Uterus (tissue), 3 donors: ENCODE measurements at regions not wholly inside any gene's neighbourhood (a gene's known extent, or its start where the extent isn't known, plus 50 kb on each side); places are given as distances from the start of the nearest gene placed in this dataset.

Experiments used
- DNase-seq, 2 donors: peaks; one replicate each; pipeline ENCODE4 v3.0.0-alpha.2; 2019 to 2020
- H3K27ac ChIP-seq, 2 donors: fragments of 200-600 bp; sonication (generic); 1 replicate in 1 of 2; 2 replicates in 1 of 2; pipeline ENCODE4 v1.5.1; 2016 to 2018
- H3K27me3 ChIP-seq, 2 donors: fragments of 200-600 bp; sonication (generic); one replicate each; pipeline ENCODE4 v1.5.1; 2018 to 2019; ENCODE audit warnings: control low read depth in 1 of 2
- H3K36me3 ChIP-seq, 2 donors: fragments of 200-600 bp; sonication (generic); one replicate each; pipeline ENCODE4 v1.5.1; 2019; ENCODE audit warnings: control low read depth in 1 of 2
- H3K4me1 ChIP-seq, 2 donors: fragments of 200-600 bp; sonication (generic); one replicate each; pipeline ENCODE4 v1.5.1; 2018 to 2019; ENCODE audit warnings: control low read depth in 1 of 2
- H3K4me3 ChIP-seq, 2 donors: fragments of 200-600 bp; sonication (generic); 1 replicate in 1 of 2; 2 replicates in 1 of 2; pipeline ENCODE4 v1.5.1; 2018 to 2019; ENCODE audit warnings: mild to moderate bottlenecking in 1 of 2
- H3K9me3 ChIP-seq, 2 donors: fragments of 200-600 bp; sonication (generic); one replicate each; pipeline ENCODE4 v1.5.1; 2019; ENCODE audit warnings: control low read depth in 1 of 2
- POLR2A ChIP-seq, 2 donors: fragments of 450-650 bp; IDR thresholded peaks; one replicate each; pipeline ENCODE4 v1.6.1; 2016; ENCODE audit warnings: antibody characterized with exemption in 2 of 2, mild to moderate bottlenecking in 1 of 2, moderate library complexity in 1 of 2
- intact Hi-C: fragments of 100-400 bp; cut with DNase I; formaldehyde crosslinking; loops from one replicate; pipeline ENCODE4 v1.15.1; 2023; ENCODE audit warnings: low total_unique reads
- TF ChIP-seq, protein P1 (sequence below), 4 experiments: fragments of 200-600 bp in 2 of 4; fragments of 450-650 bp in 2 of 4; sonication (generic) in 2 of 4; IDR thresholded peaks; one replicate each; pipeline ENCODE4 v1.5.1; 2016 to 2019; ENCODE audit warnings: antibody characterized with exemption in 4 of 4, mild to moderate bottlenecking in 2 of 4, moderate library complexity in 1 of 4
- donor health status: DM: yes; HTN: yes; CAD: no.

DNA sequence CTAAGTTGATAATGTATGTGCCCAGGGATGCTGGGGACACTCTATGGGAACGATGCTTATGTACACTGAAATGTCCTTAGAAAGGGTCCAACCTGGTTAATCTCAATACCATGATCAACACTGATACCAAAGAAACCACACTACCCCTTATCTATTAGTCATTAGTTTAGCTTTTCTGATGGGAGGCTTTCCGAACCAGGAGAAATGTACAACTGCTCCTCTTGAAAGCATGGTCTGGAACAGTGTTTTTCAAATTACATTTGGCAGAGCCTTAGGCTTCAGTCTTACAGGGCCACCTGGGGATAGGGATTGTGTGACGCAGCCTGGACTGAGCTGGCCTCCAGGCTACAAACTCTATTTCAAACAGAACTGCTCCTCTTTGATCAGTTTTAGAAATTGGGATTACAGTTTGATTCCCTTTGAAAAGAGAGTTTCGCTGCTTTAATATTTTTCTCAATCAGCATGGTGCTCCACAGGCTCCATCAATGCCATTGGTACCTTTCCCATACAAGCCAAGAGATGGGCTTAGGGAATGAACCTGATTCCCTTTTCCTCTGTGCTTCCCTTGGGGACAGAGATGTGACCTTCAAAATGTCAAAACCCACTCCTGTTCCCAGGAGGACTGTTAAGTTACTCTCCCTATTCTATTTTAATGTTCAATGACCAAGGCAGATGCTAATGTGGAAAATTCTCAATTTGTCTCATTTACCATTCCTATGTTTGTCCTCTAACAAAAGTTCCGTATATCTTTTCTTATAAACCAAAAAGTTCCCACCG lies 296.0 kb upstream of the ADAMTS9 start:
- intact Hi-C loops: no loop called here
- no peaks in the 10 kb centered on the region for H3K27me3 ChIP-seq
- no peaks in the 10 kb centered on the region for H3K36me3 ChIP-seq
- no peak for DNase-seq
- no peak overlapping the region for H3K27ac ChIP-seq
- TF ChIP-seq POLR2A (IDR thresholded peaks at IDR 0.05): no peak
- TF ChIP-seq, protein P1, sequence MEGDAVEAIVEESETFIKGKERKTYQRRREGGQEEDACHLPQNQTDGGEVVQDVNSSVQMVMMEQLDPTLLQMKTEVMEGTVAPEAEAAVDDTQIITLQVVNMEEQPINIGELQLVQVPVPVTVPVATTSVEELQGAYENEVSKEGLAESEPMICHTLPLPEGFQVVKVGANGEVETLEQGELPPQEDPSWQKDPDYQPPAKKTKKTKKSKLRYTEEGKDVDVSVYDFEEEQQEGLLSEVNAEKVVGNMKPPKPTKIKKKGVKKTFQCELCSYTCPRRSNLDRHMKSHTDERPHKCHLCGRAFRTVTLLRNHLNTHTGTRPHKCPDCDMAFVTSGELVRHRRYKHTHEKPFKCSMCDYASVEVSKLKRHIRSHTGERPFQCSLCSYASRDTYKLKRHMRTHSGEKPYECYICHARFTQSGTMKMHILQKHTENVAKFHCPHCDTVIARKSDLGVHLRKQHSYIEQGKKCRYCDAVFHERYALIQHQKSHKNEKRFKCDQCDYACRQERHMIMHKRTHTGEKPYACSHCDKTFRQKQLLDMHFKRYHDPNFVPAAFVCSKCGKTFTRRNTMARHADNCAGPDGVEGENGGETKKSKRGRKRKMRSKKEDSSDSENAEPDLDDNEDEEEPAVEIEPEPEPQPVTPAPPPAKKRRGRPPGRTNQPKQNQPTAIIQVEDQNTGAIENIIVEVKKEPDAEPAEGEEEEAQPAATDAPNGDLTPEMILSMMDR (IDR thresholded peaks at IDR 0.05): no peak
- no peaks in the 10 kb centered on the region for H3K4me1 ChIP-seq
- no peak overlapping the region for H3K4me3 ChIP-seq
- H3K9me3 ChIP-seq: no peaks in the 10 kb centered on the region

DNA sequence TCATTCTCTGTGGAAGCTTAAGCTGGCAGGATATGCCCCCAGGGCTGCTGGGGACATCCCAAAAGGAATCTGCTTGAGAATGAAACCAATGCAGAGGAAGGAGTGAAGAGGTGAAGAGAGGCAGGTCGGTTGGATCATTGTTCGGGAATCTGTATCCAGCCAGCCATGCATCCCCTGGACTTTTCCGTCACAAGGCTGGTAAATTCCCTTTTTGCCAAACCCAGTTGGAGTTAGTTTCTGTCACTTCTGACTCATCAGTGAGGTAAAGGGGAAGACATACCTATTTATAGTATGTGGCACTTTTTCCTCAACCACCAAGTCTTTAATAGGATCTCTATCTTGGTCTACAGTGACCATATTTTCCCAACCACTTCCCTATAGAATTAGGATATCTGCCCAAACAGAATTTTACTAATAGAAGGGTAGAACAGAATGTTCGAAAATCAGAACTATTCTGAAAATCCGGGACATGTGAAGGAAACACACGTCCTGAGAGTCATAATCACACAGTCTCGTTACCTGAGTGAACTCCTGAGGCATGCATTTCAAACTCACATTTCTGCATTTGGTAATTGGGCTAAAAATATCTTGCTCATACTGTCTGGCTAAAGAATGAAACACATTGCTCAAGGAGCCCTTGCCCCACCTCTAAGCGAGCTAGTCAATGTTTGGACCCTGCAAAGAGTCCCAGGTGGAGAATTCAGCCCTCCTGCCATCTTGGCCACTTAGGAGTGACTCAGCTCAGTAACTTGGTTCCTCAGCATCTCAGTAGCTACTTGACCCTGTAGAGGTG lies 289.7 kb upstream of the ADAMTS9 start:
- TF ChIP-seq, protein P1 (IDR thresholded peaks at IDR 0.05): no peak
- no peak for TF ChIP-seq POLR2A (IDR thresholded peaks at IDR 0.05)
- DNase-seq: no peak
- intact Hi-C loops: no loop called here
- H3K27me3 ChIP-seq: no peaks in the 10 kb centered on the region
- no peak overlapping the region for H3K4me3 ChIP-seq
- H3K27ac ChIP-seq: no peak overlapping the region
- no peaks in the 10 kb centered on the region for H3K4me1 ChIP-seq
- no peaks in the 10 kb centered on the region for H3K36me3 ChIP-seq
- H3K9me3 ChIP-seq: no peaks in the 10 kb centered on the region

DNA sequence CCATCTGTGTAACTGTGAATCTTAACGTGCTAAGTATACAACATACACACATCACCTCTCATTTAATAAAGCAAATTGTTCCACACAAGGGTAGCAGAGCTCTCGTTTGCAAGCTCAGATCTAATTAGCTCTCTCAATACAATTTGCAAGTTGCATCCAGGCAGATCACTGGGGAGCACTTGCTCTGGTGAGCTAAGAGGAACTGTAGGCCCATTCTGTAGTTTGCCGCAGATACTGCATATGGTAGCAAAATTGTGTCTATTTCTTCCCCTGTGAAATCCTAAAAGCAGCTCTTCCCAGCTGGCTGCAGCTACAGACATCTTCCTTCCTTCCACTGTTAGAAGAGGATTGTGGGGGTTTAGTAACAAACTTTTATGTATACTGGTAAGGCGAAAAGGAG lies 288.7 kb upstream of the ADAMTS9 start:
- Histone ChIP-seq H3K9me3 (no peaks in the 10 kb centered on the region), H3K27me3 (no peaks in the 10 kb centered on the region), H3K4me3 (no peak overlapping the region), H3K36me3 (no peaks in the 10 kb centered on the region), H3K4me1 (no peaks in the 10 kb centered on the region), H3K27ac (no peak overlapping the region)
- intact Hi-C loops: no loop called here
- TF ChIP-seq POLR2A (IDR thresholded peaks at IDR 0.05): no peak
- TF ChIP-seq, protein P1 (IDR thresholded peaks at IDR 0.05): no peak
- DNase-seq: no peak

DNA sequence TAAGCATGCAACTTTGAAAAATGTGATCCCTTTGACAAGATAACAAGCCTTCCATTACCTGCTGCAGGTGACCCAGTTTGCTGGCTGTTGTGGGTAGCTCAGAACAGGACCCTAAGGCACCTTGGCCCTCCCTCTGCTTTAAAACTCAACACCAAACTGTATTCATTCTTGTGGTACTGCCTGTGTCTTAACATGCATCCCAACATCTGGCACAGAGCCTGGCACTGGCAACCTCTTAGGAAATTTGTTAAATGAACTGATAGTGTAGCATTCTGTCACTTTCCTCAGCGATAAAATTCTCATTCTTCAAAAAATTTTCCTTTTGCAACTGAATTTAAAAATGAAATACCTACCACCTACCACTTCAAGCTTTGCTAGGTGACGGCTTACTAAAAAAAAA lies 287.3 kb upstream of the ADAMTS9 start:
- no peaks in the 10 kb centered on the region for H3K27me3 ChIP-seq
- intact Hi-C loops: no loop called here
- DNase-seq: no peak
- H3K4me1 ChIP-seq: no peaks in the 10 kb centered on the region
- no peak overlapping the region for H3K27ac ChIP-seq
- no peak overlapping the region for H3K4me3 ChIP-seq
- no peaks in the 10 kb centered on the region for H3K9me3 ChIP-seq
- TF ChIP-seq, protein P1 (IDR thresholded peaks at IDR 0.05): no peak
- TF ChIP-seq POLR2A (IDR thresholded peaks at IDR 0.05): no peak
- no peaks in the 10 kb centered on the region for H3K36me3 ChIP-seq

DNA sequence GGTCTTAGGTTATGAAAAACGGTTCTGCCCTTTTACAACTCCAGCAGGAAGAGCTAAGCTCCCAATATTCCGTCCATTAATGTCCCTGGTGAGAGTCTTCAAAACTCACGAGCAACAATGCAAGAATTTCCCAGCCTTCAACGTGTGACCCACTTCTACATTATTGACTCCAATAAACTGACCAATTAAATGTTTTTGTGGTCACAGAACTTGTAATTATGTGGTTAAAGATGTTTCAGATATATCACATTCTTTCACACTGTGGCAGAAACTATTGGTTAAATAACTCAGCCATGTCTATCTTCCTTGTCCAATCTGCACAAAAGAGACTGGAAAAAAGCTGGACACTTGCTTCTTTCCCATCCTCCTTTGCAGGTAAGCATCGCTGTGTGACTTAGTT lies 286.6 kb upstream of the ADAMTS9 start:
- no peaks in the 10 kb centered on the region for H3K36me3 ChIP-seq
- no peak for DNase-seq
- no peak for TF ChIP-seq POLR2A (IDR thresholded peaks at IDR 0.05)
- TF ChIP-seq, protein P1 (IDR thresholded peaks at IDR 0.05): no peak
- no peaks in the 10 kb centered on the region for H3K4me1 ChIP-seq
- H3K4me3 ChIP-seq: no peak overlapping the region
- intact Hi-C loops: no loop called here
- H3K9me3 ChIP-seq: no peaks in the 10 kb centered on the region
- no peaks in the 10 kb centered on the region for H3K27me3 ChIP-seq
- no peak overlapping the region for H3K27ac ChIP-seq
